Stimulated activated CD4-positive, alpha-beta T cell treated with anti-CD3 and anti-CD28 coated beads, Interleukin-1b, Interleukin-23, amount 100 ng/mL, for 48 hours (primary cell): ENCODE measurements at regions not wholly inside any gene's neighbourhood (a gene's known extent, or its start where the extent isn't known, plus 50 kb on each side); places are given as distances from the start of the nearest gene placed in this dataset.

Experiments used
- DNase-seq: peaks from one replicate; pipeline ENCODE4 v3.0.0-alpha.2; 2020

DNA sequence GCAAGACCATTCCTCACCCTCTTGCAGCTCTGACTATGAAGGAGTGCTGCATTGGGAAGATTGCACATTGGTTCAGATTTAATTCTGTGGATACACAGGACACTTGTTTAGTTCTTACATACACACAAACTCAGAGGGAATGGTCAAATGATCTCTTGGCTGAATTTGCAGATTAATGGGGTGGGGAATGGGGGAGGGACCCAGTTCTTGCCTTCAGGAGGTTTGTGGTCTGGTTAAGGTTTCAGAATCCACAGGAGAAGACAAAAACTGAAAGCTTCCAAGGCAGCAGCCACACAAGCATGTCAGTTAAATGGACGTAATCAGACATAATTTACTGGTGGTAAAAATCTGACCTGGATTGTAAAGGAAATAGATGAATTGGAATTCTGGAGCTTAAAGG lies 257.1 kb upstream of the ROPN1 start:
- DNase-seq, result no peak

DNA sequence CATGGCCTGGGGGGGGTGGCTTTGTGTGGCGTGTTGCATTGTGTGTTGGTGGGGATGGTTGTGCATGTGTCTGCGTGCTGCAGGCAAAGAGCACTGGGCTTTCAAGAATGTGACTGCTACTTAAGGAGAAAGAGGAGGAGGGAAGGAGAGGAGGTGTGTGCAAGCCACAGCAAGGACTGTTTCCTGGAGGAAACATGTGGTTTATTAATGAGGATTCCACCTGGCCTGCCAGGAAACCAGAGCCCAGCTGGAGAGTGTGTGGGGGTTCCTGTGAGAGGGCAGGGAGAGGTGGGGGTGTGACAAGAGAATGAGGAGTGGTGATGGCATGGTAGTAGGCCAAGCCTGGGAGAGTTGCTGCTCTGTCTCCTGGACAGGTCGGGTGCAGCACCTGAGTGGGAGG lies 258.1 kb upstream of the ROPN1 start:
- no peak for DNase-seq

- DNase-seq, result no peak
Measured at GRCh38 chr3:124256156-124256555, 264.2 kb upstream of the ROPN1 start.

GRCh38 chr3:124256599-124256998 lies 264.7 kb upstream of the ROPN1 start:
- DNase-seq, result no peak

- DNase-seq, result no peak
Measured at GRCh38 chr3:124257336-124257864, 265.5 kb upstream of the ROPN1 start.

GRCh38 chr3:124258057-124258500 lies 266.2 kb upstream of the ROPN1 start:
- no peak for DNase-seq

DNA sequence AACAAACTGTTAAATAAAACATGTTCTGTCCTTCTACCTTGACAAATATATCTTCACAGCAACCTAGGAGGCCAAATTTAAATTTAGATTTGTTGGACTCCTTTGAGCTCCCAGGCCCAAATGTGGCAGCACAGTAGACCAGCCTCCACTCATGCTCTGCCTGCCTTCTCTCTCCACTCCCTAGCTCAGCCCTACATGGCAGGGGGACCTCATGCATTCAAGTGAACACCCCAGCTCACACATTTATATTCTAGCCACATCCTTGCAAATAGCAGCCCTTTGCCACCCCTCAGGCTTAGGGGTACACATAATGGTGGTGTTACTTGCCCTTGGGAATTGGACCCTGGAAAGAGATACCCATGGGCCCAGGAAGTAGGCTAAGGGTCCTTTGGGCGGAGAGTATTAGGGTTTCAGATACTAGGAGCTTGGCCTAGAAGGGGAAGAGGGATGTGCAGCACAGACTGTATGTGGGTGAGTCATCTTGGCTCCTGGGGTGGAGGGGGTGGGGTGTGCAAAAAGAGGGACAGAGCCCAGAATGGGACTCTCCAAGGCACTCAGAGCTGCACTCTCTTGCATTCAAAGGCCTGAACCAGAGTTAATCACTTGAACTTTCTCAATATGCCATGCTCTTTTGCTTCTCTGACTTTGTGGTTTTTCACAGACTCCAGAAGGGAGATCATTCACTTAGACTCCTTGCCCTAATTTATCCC lies 268.4 kb upstream of the ROPN1 start:
- DNase-seq, result no peak

DNA sequence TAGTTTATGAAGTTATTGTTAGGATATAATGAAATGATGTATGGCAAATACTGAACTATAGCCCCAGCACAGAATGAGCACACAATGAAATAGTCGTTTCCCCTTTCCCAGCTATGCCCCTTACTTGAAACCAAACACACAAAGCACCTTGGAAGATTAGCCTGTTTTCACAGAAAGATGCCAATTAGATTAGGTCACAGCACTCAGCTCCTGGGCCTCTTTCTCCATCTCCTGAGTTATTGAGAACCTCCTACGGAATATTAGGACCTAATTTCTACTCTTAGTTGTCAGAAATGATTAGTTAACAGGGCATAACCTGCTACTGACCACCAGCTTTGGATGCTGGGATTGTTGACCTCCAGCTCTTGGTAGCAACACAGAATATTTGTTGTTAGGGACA lies 269.4 kb upstream of the ROPN1 start:
- DNase-seq, result no peak

DNA sequence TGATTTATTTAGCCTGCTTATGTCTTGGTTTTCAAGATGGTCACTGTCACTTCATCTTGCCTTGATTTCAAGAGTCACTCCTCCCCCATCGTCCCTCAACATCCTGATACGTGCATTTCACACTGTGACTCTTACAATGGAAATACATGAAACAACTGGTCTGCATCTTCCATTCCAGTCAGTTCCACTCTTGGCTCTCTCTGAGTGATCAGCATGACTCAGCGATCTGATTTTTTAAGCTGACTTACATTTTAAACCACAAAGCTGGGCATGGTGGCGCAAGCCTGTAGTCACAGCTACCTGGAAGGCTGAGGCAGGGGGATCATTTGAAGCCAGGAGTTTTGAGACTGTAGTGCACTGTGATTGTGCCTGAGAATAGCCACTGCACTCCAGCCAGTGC lies 271.2 kb upstream of the ROPN1 start:
- DNase-seq, result no peak

GRCh38 chr3:124264346-124264745 lies 272.4 kb upstream of the ROPN1 start:
- DNase-seq, result no peak

DNA sequence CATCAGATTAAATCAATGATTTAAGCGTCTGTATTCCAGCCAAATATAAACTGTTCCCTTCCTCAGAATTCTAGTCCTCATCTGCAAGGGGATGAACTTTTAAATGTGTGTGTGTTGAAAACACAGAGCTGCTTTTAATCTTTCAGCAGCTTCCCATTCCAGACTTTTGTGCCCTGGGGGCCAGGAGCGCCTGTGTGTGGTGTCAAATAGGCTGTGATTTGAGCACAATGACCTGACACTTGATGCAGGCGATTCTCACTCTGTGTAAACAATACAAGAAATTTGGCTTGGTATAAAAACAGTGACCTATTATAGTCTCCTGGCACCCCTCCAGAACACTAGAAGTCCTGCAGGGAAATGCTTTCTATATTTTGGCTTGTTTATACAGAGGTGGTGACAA lies 274.6 kb upstream of the ROPN1 start:
- DNase-seq, result no peak

DNA sequence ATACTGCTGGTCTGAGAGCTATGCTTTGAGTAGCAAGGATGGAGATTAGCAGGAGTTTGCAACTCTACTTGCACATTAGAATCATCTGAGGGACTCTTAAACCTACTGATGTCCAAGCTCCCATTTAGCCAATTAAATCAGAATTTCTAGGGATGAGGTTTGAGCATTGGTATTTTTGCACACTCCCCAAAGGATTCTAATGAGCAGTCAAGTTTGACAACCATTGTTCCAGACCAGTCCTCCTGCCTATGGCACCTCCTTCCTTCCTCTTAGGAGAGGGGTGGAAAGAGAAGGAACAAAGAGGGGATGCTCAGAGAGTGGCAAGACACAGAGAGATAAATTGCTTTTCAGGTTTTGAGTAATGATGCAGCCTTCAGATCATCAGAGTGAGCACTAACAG lies 275.5 kb upstream of the ROPN1 start:
- no peak for DNase-seq

- no peak for DNase-seq
Measured at GRCh38 chr3:124268355-124268754, 276.4 kb upstream of the ROPN1 start.

- no peak for DNase-seq
Measured at GRCh38 chr3:124269619-124270018, 277.7 kb upstream of the ROPN1 start.

- no peak for DNase-seq
Measured at GRCh38 chr3:124272605-124273151, 280.8 kb upstream of the ROPN1 start.

DNA sequence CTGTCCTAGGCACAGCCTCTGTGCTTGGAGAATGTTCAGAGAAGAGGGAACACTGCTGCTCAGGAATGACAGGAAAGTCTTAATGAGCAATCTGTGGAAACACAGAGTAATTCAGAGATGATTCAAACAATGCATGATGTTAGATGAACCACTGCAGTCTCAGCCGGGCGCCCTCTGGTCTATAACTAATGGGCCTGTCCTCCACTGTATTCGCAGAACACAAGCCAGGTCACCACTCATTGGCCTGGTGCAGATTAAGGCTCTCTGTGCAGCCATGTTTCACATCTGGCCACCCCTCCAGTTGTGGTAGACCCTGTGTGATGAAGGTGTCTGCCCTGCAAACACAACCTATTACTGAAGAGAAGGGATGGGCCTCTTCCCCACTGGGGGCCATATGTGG lies 281.7 kb upstream of the ROPN1 start:
- DNase-seq, result no peak

DNA sequence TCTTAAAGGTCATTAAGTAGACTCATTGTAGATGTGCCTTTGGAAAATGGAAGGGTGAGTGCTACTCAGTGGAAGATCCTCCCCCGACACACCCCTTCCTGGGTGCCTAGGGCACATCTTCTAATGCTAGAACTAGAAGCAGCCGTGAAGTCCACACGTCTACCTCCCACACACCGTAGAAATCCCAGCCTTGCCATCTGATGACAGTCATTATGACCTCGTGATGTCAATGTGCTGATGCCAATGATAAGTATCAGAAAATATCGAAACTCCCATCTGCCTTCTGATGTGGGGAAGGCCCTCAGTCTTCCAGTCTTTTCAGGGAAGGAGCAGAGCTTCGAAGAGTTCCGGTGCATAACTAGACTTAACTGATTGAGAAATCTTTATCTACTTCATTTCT lies 282.1 kb upstream of the ROPN1 start:
- no peak for DNase-seq

DNA sequence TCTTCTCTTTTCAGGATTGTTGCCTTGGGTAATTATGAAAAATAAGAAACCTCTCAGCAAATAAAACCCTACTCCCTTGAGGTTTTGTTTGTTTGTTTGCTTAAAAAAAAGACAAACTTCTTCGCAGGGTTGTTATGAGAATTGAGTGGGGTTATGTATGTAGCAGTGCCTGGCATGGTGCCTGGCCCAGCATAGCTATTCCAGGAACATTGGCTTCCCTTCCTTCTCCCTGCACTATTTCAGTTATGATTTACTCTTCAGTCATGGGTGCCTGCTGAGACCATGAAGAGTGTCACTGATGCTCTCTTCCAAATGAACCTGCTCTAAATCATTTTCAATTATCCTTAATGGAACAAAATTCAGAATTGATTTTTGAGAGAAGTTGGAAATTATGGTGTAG lies 283.5 kb upstream of the ROPN1 start:
- DNase-seq, result no peak

GRCh38 chr3:124276133-124276532 lies 284.2 kb upstream of the ROPN1 start:
- DNase-seq, result no peak

DNA sequence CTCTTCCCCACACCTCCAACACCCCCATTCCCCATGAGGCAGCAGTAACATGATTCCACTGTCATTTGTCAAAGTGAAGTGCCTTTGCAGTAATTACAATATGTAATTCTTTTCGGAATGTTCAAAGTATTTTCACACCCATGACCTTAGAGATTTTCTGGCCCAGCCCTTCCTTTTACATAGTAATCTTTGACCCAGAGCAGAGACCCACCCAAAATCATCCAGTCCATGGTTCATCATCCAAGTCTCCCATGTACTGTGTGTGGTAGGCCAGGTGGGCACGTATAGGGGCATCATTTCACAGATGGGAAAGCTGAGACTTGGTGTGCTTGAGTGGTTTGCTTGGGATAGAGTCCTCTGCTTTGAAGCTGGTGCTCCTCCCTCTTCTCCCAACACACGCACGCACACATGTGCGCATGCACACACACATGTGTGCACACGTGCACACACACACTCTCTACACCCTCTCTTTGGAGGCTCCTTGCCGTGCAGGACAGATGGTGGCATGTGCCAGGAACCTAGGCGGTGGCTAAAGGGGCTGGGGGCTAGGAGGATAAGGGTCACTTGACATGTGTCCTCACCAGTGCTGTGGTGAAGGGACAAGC lies 284.7 kb upstream of the ROPN1 start:
- DNase-seq, result no peak

DNA sequence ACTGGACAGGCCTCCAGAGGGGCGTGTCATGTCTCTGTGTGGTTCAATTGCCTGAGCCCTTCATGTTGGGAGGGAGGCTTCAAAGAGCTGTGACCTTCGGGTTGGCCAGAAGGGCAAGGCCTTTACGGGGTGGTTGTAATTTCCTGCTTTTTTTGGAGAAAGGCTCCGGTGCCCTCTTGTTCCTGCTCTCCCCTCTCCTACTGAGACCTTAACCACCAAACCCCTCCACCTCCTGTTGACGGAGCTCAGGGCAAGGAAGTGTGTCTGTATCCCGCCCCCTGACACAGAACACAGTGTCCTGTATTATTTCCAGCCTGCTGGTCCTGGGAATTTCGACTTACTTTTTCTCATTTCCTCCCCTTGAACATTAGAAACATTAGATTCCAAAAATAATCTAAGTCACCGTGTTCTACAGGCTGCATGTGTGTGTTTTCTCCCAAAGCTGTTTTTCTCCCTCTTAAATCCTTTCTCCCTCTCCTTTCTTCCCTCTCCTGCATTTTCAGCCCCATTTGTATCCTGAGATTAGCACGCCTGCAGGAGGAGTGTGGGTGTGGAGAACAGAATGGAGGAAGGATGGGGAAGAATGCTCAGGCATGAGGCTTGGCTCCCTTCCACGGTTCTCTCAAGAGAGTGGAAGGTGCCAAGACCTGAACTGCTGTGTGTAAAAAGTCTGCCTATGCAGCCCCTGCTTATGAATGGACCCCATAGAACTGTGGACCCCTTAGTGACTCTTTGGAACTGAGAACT lies 285.4 kb upstream of the ROPN1 start:
- no peak for DNase-seq

- no peak for DNase-seq
Measured at GRCh38 chr3:124281453-124282316, 289.8 kb upstream of the ROPN1 start.
